Panc1 (cell line): ENCODE measurements at regions not wholly inside any gene's neighbourhood (a gene's known extent, or its start where the extent isn't known, plus 50 kb on each side); places are given as distances from the start of the nearest gene placed in this dataset.
"Not testable (repeated sequence)": the region's sequence is repeated elsewhere in the genome, so short reads cannot be mapped to it uniquely, and the experiment has no call there.

Experiments
- ATAC-seq: fragments of 200-7000 bp; cut with Tn5 transposase; 2 replicates; pipeline ENCODE4 v1.9.1; 2020; ENCODE audit warnings: mild to moderate bottlenecking, moderate library complexity
- BruUV-seq: library from RNA; stranded (reverse); fragments of 400-500 nt; replicated peaks from 2 replicates; lab custom pipeline; 2021; lab: Mats Ljungman, UMichigan
- CTCF ChIA-PET: fragments of 300-600 bp; sonication (Branson Sonifier 250); formaldehyde crosslinking; loops from one replicate; lab custom pipeline; 2022; ENCODE audit warnings: antibody characterized with exemption; lab: Charles Lee
- POLR2A ChIA-PET: fragments of 300-600 bp; sonication (Branson Sonifier 250); formaldehyde crosslinking; loops from one replicate; lab custom pipeline; 2022; ENCODE audit warnings: antibody characterized with exemption; lab: Charles Lee
- DNase-seq: peaks from one replicate; pipeline ENCODE4 v3.0.0-alpha.2; 2010; ENCODE audit warnings: low read depth, low spot score
- H3K27ac ChIP-seq: 2 replicates; pipeline ENCODE4 v1.5.1; 2011; ENCODE audit warnings: mild to moderate bottlenecking, low read length, inconsistent platforms
- H3K27me3 ChIP-seq: fragments of 200-500 bp; sonication (Bioruptor generic); 2 replicates; pipeline ENCODE4 v1.6.0; 2014; ENCODE audit warnings: low read length, inconsistent platforms; ENCODE audit not compliant: control insufficient read depth, insufficient read depth
- H3K36me3 ChIP-seq: fragments of 200-500 bp; sonication (Bioruptor generic); 2 replicates; pipeline ENCODE4 v1.5.1; 2014; ENCODE audit warnings: inconsistent platforms, mild to moderate bottlenecking, low read length, moderate library complexity; ENCODE audit not compliant: control insufficient read depth, insufficient read depth
- H3K4me1 ChIP-seq: 2 replicates; pipeline ENCODE4 v1.5.1; 2011; ENCODE audit warnings: inconsistent platforms, mild to moderate bottlenecking, low read length, moderate library complexity; ENCODE audit not compliant: control insufficient read depth, insufficient read depth
- H3K4me3 ChIP-seq, 2 experiments: 2 replicates each; pipeline ENCODE4 v1.5.1; 2011 to 2012; ENCODE audit warnings: low read depth in 2 of 2, low read length in 2 of 2, mild to moderate bottlenecking in 2 of 2, inconsistent platforms in 1 of 2, moderate library complexity in 1 of 2
- H3K9me3 ChIP-seq: fragments of 200-500 bp; sonication (Bioruptor generic); 2 replicates; pipeline ENCODE4 v1.5.1; 2014; ENCODE audit warnings: low read depth, mild to moderate bottlenecking, inconsistent platforms, low read length, moderate library complexity; ENCODE audit not compliant: control insufficient read depth, insufficient read depth
- CTCF ChIP-seq: fragments of 450-650 bp; IDR thresholded peaks from 2 replicates; pipeline ENCODE4 v1.5.1; 2017; ENCODE audit warnings: mild to moderate bottlenecking
- POLR2AphosphoS5 ChIP-seq: IDR thresholded peaks from 2 replicates; pipeline ENCODE4 v1.6.1; 2012; ENCODE audit warnings: mild to moderate bottlenecking, low read depth, low read length, moderate library complexity
- REST ChIP-seq, 2 experiments: IDR thresholded peaks; 2 replicates each; pipeline ENCODE4 v1.6.1; 2011 to 2012; ENCODE audit warnings: low read depth in 2 of 2, control low read depth in 1 of 2, low read length in 1 of 2, mild to moderate bottlenecking in 1 of 2, moderate library complexity in 1 of 2; ENCODE audit not compliant: insufficient read depth in 1 of 2
- SIN3A ChIP-seq: IDR thresholded peaks from 2 replicates; pipeline ENCODE4 v1.6.1; 2012; ENCODE audit warnings: low read depth, mild to moderate bottlenecking, low read length, moderate library complexity, borderline replicate concordance; ENCODE audit not compliant: insufficient read depth
- TCF7L2 ChIP-seq: IDR thresholded peaks from 2 replicates; pipeline ENCODE4 v1.6.1; 2011; ENCODE audit warnings: mild to moderate bottlenecking, low read depth, low read length, inconsistent platforms
- in situ Hi-C: cut with HindIII; loops from 2 replicates; pipeline ENCODE4 v1.10.0; 2016; ENCODE audit warnings: low sequenced_read_pairs, low pct_unique_long_range_greater_than_20kb
- intact Hi-C: fragments of 100-400 bp; cut with micrococcal nuclease; formaldehyde crosslinking; loops from one replicate; pipeline ENCODE4 v1.10.0; 2022; ENCODE audit not compliant: unreplicated experiment

- H3K9me3 ChIP-seq = no peaks in the 10 kb centered on the region
- no peak for TF ChIP-seq REST (IDR thresholded peaks at IDR 0.05; ENCODE audit: insufficient read depth in 1 of 2, low read depth in 2 of 2, low read length in 1 of 2)
- no peak for TF ChIP-seq POLR2AphosphoS5
- no peak for TF ChIP-seq TCF7L2
- in situ Hi-C loops (no loop called here), intact Hi-C loops (no loop called here)
- no peak overlapping the region for H3K27ac ChIP-seq
- H3K36me3 ChIP-seq = no peaks in the 10 kb centered on the region
- no TSS peak for BruUV-seq
- H3K27me3 ChIP-seq = no peaks in the 10 kb centered on the region
- ChIA-PET POLR2A (no interaction called here), CTCF (no interaction called here)
- DNase-seq (no peak), ATAC-seq (no peak)
- H3K4me1 ChIP-seq = no peaks in the 10 kb centered on the region
- no peak overlapping the region for H3K4me3 ChIP-seq
Measured at GRCh38 chrX:56130031-56130430, 102.1 kb upstream of the KLF8 start.

GRCh38 chrX:56130436-56130835, 101.7 kb upstream of the KLF8 start:
- Histone ChIP-seq H3K9me3 (no peaks in the 10 kb centered on the region), H3K4me3 (no peak overlapping the region), H3K27me3 (no peaks in the 10 kb centered on the region), H3K27ac (no peak overlapping the region), H3K4me1 (no peaks in the 10 kb centered on the region), H3K36me3 (no peaks in the 10 kb centered on the region)
- no peak for ATAC-seq
- CTCF ChIA-PET = no interaction called here
- DNase-seq = no peak
- no peak for TF ChIP-seq REST (IDR thresholded peaks at IDR 0.05; ENCODE audit: insufficient read depth in 1 of 2, low read depth in 2 of 2, low read length in 1 of 2)
- TF ChIP-seq SIN3A = no peak
- TF ChIP-seq POLR2AphosphoS5 = no peak
- TF ChIP-seq CTCF = no peak
- TF ChIP-seq TCF7L2 = no peak
- in situ Hi-C loops (no loop called here), intact Hi-C loops (no loop called here)
- POLR2A ChIA-PET = no interaction called here
- no TSS peak for BruUV-seq

- intact Hi-C loops, DNase-seq, POLR2A ChIA-PET, ATAC-seq, H3K36me3 ChIP-seq, BruUV-seq, H3K4me3 ChIP-seq, CTCF ChIA-PET, H3K27ac ChIP-seq, in situ Hi-C loops, H3K4me1 ChIP-seq, H3K9me3 ChIP-seq, H3K27me3 ChIP-seq: not testable (repeated sequence)
Measured at GRCh38 chrX:56164135-56164534, 68.0 kb upstream of the KLF8 start.
